ENCODE measurements at regions not wholly inside any gene's neighbourhood (a gene's known extent, or its start where the extent isn't known, plus 50 kb on each side); places are given as distances from the start of the nearest gene placed in this dataset.

DNA sequence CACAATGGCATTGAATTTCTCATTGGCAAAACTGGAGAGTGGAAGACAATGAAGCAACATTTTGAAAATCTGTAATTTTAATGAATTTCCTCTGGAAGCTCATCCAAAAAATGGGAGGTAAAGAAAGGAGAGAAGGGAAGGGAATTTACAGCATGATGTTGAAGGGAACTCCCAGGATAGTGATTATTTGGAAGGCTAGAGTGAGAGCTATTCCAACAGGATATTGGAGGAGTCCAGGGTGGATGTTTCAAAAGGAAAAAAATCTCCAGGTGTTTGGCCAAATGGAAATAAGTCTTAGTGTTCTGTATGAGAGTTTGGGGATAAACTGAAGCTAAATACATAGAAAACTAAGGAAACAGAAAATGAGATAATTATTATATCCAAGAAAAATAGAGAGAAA, 106.2 kb downstream of the IZUMO3 start:
- Histone ChIP-seq H3K9me3 (ENCODE audit: control insufficient read depth, insufficient read depth, low read depth, low read length) (no peaks in the 10 kb centered on the region), H3K4me3 (ENCODE audit: low read depth, low read length) (no peak overlapping the region), H3K4me1 (ENCODE audit: control insufficient read depth, insufficient read depth, low read length) (no peaks in the 10 kb centered on the region), H3K36me3 (ENCODE audit: control insufficient read depth in 2 of 2, insufficient read depth in 1 of 2, low read length in 2 of 2) (no peaks in the 10 kb centered on the region), H3K27ac (ENCODE audit: extremely low read depth, low read depth, low read length) (no peak overlapping the region)
- POLR2A ChIA-PET = no interaction called here
- CTCF ChIA-PET = no interaction called here
- TF ChIP-seq, protein P1, sequence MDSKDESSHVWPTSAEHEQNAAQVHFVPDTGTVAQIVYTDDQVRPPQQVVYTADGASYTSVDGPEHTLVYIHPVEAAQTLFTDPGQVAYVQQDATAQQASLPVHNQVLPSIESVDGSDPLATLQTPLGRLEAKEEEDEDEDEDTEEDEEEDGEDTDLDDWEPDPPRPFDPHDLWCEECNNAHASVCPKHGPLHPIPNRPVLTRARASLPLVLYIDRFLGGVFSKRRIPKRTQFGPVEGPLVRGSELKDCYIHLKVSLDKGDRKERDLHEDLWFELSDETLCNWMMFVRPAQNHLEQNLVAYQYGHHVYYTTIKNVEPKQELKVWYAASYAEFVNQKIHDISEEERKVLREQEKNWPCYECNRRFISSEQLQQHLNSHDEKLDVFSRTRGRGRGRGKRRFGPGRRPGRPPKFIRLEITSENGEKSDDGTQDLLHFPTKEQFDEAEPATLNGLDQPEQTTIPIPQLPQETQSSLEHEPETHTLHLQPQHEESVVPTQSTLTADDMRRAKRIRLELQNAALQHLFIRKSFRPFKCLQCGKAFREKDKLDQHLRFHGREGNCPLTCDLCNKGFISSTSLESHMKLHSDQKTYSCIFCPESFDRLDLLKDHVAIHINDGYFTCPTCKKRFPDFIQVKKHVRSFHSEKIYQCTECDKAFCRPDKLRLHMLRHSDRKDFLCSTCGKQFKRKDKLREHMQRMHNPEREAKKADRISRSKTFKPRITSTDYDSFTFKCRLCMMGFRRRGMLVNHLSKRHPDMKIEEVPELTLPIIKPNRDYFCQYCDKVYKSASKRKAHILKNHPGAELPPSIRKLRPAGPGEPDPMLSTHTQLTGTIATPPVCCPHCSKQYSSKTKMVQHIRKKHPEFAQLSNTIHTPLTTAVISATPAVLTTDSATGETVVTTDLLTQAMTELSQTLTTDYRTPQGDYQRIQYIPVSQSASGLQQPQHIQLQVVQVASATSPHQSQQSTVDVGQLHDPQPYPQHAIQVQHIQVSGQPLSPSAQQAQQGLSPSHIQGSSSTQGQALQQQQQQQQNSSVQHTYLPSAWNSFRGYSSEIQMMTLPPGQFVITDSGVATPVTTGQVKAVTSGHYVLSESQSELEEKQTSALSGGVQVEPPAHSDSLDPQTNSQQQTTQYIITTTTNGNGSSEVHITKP (tag by site-specific recombination; IDR thresholded peaks at IDR 0.05) = no peak
- TF ChIP-seq ZSCAN23 (tag by site-specific recombination; IDR thresholded peaks at IDR 0.05) (no peak), SCRT1 (tag by site-specific recombination; IDR thresholded peaks at IDR 0.05; ENCODE audit: borderline replicate concordance) (no peak), WT1 (tag by site-specific recombination; IDR thresholded peaks at IDR 0.05) (no peak), ZNF549 (tag by site-specific recombination; IDR thresholded peaks at IDR 0.05) (no peak), ZNF112 (tag by site-specific recombination; IDR thresholded peaks at IDR 0.05) (no peak), ZBTB48 (tag by site-specific recombination; IDR thresholded peaks at IDR 0.05) (no peak), ZNF555 (tag by site-specific recombination; conservative IDR thresholded peaks at IDR 0.05) (no peak), ZNF530 (tag by site-specific recombination; IDR thresholded peaks at IDR 0.05; ENCODE audit: low read depth) (no peak), ZNF19 (tag by site-specific recombination; IDR thresholded peaks at IDR 0.05; ENCODE audit: low read depth) (no peak)
- TF ChIP-seq, protein P2, sequence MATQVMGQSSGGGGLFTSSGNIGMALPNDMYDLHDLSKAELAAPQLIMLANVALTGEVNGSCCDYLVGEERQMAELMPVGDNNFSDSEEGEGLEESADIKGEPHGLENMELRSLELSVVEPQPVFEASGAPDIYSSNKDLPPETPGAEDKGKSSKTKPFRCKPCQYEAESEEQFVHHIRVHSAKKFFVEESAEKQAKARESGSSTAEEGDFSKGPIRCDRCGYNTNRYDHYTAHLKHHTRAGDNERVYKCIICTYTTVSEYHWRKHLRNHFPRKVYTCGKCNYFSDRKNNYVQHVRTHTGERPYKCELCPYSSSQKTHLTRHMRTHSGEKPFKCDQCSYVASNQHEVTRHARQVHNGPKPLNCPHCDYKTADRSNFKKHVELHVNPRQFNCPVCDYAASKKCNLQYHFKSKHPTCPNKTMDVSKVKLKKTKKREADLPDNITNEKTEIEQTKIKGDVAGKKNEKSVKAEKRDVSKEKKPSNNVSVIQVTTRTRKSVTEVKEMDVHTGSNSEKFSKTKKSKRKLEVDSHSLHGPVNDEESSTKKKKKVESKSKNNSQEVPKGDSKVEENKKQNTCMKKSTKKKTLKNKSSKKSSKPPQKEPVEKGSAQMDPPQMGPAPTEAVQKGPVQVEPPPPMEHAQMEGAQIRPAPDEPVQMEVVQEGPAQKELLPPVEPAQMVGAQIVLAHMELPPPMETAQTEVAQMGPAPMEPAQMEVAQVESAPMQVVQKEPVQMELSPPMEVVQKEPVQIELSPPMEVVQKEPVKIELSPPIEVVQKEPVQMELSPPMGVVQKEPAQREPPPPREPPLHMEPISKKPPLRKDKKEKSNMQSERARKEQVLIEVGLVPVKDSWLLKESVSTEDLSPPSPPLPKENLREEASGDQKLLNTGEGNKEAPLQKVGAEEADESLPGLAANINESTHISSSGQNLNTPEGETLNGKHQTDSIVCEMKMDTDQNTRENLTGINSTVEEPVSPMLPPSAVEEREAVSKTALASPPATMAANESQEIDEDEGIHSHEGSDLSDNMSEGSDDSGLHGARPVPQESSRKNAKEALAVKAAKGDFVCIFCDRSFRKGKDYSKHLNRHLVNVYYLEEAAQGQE (tag by site-specific recombination; IDR thresholded peaks at IDR 0.05) = no peak

DNA sequence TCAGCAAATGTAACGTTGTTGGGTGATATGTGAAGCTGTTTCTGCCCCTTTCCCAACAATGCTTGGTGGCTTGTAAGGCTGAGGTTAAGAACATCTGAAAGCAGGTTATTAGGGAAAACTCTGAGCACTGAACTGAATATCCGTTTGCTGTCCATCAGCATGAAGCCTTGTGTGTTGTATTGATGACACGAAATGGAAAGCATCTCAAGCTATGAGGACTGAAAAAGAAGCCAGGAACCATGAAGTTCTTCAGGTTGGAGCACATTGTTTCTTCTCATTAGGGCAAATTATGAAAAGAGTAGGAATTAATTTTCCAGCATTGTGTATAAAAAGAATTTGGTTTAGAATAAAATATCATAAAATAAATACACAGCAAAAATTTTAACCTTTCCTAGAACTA, 106.8 kb downstream of the IZUMO3 start:
- no peak overlapping the region for H3K27ac ChIP-seq (ENCODE audit: extremely low read depth, low read depth, low read length)
- CTCF ChIA-PET = no interaction called here
- H3K36me3 ChIP-seq (ENCODE audit: control insufficient read depth in 2 of 2, insufficient read depth in 1 of 2, low read length in 2 of 2) = no peaks in the 10 kb centered on the region
- no peak overlapping the region for H3K4me3 ChIP-seq (ENCODE audit: low read depth, low read length)
- POLR2A ChIA-PET = no interaction called here
- no peaks in the 10 kb centered on the region for H3K4me1 ChIP-seq (ENCODE audit: control insufficient read depth, insufficient read depth, low read length)
- no peaks in the 10 kb centered on the region for H3K9me3 ChIP-seq (ENCODE audit: control insufficient read depth, insufficient read depth, low read depth, low read length)
- TF ChIP-seq YY1 (tag by site-specific recombination; IDR thresholded peaks at IDR 0.05) (no peak), GLI2 (tag by site-specific recombination; IDR thresholded peaks at IDR 0.05; ENCODE audit: borderline replicate concordance, low read depth) (no peak), ZNF626 (tag by site-specific recombination; IDR thresholded peaks at IDR 0.05) (no peak), ZNF202 (tag by site-specific recombination; IDR thresholded peaks at IDR 0.05; ENCODE audit: borderline replicate concordance) (no peak), ZNF530 (tag by site-specific recombination; IDR thresholded peaks at IDR 0.05; ENCODE audit: low read depth) (no peak), ZNF664 (tag by site-specific recombination; IDR thresholded peaks at IDR 0.05) (no peak), ZNF416 (tag by site-specific recombination; IDR thresholded peaks at IDR 0.05) (no peak), ZNF791 (tag by site-specific recombination; IDR thresholded peaks at IDR 0.05) (no peak), ZNF37A (tag by site-specific recombination; IDR thresholded peaks at IDR 0.05) (no peak), ZNF433 (tag by site-specific recombination; IDR thresholded peaks at IDR 0.05; ENCODE audit: low read depth) (no peak), ZNF843 (tag by site-specific recombination; IDR thresholded peaks at IDR 0.05) (no peak), ZNF214 (tag by site-specific recombination; IDR thresholded peaks at IDR 0.05; ENCODE audit: borderline replicate concordance) (no peak), ZFP3 (tag by site-specific recombination; IDR thresholded peaks at IDR 0.05; ENCODE audit: low read depth) (no peak)
- TF ChIP-seq, protein P3, sequence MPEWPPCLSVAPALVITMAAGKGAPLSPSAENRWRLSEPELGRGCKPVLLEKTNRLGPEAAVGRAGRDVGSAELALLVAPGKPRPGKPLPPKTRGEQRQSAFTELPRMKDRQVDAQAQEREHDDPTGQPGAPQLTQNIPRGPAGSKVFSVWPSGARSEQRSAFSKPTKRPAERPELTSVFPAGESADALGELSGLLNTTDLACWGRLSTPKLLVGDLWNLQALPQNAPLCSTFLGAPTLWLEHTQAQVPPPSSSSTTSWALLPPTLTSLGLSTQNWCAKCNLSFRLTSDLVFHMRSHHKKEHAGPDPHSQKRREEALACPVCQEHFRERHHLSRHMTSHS (tag by site-specific recombination; IDR thresholded peaks at IDR 0.05) = no peak
- TF ChIP-seq, protein P4, sequence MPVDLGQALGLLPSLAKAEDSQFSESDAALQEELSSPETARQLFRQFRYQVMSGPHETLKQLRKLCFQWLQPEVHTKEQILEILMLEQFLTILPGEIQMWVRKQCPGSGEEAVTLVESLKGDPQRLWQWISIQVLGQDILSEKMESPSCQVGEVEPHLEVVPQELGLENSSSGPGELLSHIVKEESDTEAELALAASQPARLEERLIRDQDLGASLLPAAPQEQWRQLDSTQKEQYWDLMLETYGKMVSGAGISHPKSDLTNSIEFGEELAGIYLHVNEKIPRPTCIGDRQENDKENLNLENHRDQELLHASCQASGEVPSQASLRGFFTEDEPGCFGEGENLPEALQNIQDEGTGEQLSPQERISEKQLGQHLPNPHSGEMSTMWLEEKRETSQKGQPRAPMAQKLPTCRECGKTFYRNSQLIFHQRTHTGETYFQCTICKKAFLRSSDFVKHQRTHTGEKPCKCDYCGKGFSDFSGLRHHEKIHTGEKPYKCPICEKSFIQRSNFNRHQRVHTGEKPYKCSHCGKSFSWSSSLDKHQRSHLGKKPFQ (tag by site-specific recombination; IDR thresholded peaks at IDR 0.05) = no peak
- TF ChIP-seq, protein P5, sequence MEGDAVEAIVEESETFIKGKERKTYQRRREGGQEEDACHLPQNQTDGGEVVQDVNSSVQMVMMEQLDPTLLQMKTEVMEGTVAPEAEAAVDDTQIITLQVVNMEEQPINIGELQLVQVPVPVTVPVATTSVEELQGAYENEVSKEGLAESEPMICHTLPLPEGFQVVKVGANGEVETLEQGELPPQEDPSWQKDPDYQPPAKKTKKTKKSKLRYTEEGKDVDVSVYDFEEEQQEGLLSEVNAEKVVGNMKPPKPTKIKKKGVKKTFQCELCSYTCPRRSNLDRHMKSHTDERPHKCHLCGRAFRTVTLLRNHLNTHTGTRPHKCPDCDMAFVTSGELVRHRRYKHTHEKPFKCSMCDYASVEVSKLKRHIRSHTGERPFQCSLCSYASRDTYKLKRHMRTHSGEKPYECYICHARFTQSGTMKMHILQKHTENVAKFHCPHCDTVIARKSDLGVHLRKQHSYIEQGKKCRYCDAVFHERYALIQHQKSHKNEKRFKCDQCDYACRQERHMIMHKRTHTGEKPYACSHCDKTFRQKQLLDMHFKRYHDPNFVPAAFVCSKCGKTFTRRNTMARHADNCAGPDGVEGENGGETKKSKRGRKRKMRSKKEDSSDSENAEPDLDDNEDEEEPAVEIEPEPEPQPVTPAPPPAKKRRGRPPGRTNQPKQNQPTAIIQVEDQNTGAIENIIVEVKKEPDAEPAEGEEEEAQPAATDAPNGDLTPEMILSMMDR (tag by site-specific recombination; IDR thresholded peaks at IDR 0.05) = no peak
